NT2/D1 (cell line): ENCODE measurements at regions not wholly inside any gene's neighbourhood (a gene's known extent, or its start where the extent isn't known, plus 50 kb on each side); places are given as distances from the start of the nearest gene placed in this dataset.

Experiments used
- YY1 ChIP-seq: IDR thresholded peaks from 2 replicates; pipeline ENCODE4 v1.6.1; 2011; ENCODE audit not compliant: insufficient read length, insufficient read depth
- ZNF274 ChIP-seq: IDR thresholded peaks from 2 replicates; pipeline ENCODE4 v1.6.1; 2011; ENCODE audit warnings: mild to moderate bottlenecking, low read depth, low read length

- TF ChIP-seq YY1, result no peak
- TF ChIP-seq ZNF274, result no peak
These were observed 870.3 kb upstream of the SEL1L start for GRCh38 chr14:82403987-82404386.
